ENCODE measurements at regions not wholly inside any gene's neighbourhood (a gene's known extent, or its start where the extent isn't known, plus 50 kb on each side); places are given as distances from the start of the nearest gene placed in this dataset.

DNA sequence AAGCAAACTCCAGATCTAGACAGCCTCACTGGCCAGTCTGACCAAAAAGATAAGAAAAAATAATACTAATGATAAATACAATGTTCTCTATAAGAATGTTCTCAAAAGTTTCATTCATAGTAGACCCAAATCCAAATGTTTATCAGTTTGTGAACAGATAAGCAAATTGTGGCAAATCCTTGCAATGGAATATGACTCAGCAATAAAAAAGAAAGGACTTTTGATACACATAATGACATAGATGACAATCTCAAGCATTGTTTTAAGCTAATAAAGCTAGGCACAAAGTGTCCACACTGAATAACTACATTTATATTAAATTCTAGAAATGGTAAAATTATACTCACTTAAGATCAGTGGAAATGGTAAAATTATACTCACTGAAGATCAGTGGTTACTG is 195.4 kb upstream of the TYRP1 start:
- H3K27ac Mint-ChIP-seq = no peak overlapping the region
- no peaks in the 10 kb centered on the region for H3K9me3 Mint-ChIP-seq (ENCODE audit: insufficient read depth)
- Histone ChIP-seq H3K4me1 (ENCODE audit: control insufficient read depth in 2 of 2, insufficient read depth in 2 of 2, low read length in 2 of 2) (no peaks in the 10 kb centered on the region), H3K4me3 (ENCODE audit: control extremely low read depth in 1 of 5, extremely low read depth in 1 of 5, insufficient read depth in 1 of 5, low read depth in 2 of 5, low read length in 4 of 5) (no peak overlapping the region), H3K79me2 (ENCODE audit: control insufficient read depth, insufficient read depth, low read length) (no peaks in the 10 kb centered on the region), H3K27ac (ENCODE audit: low read length in 2 of 2) (no peak overlapping the region), H3K9me3 (ENCODE audit: control extremely low read depth in 1 of 3, control insufficient read depth in 2 of 3, insufficient read depth in 1 of 3, low read length in 2 of 3) (no peaks in the 10 kb centered on the region), H3K4me2 (replicated peaks; ENCODE audit: low read depth, low read length, poor library complexity, severe bottlenecking) (no peak overlapping the region), H3K9ac (ENCODE audit: low read length) (no peak overlapping the region), H4K20me1 (ENCODE audit: control insufficient read depth, insufficient read depth, low read length, poor library complexity, severe bottlenecking) (no peaks in the 10 kb centered on the region), H3K36me3 (replicated peaks in 1 of 2; ENCODE audit: control extremely low read depth in 1 of 2, control insufficient read depth in 1 of 2, extremely low read depth in 1 of 2, insufficient read depth in 2 of 2, low read length in 1 of 2) (no peaks in the 10 kb centered on the region), H3K27me3 (replicated peaks in 1 of 4; ENCODE audit: control extremely low read depth in 1 of 4, control insufficient read depth in 3 of 4, insufficient read depth in 4 of 4, low read length in 3 of 4) (no peaks in the 10 kb centered on the region), H2AFZ (ENCODE audit: insufficient read depth, low read depth, low read length, poor library complexity, severe bottlenecking) (no peak overlapping the region)
- ATAC-seq (ENCODE audit: low read depth) (no peak), DNase-seq (no peak)
- no peaks in the 10 kb centered on the region for H3K4me1 Mint-ChIP-seq
- intact Hi-C loops (cut with micrococcal nuclease) = no loop called here
- TF ChIP-seq EZH2 (IDR thresholded peaks at IDR 0.05; ENCODE audit: borderline replicate concordance, insufficient read depth, low read depth, low read length, poor library complexity, severe bottlenecking) = no peak
- TF ChIP-seq, protein P1, sequence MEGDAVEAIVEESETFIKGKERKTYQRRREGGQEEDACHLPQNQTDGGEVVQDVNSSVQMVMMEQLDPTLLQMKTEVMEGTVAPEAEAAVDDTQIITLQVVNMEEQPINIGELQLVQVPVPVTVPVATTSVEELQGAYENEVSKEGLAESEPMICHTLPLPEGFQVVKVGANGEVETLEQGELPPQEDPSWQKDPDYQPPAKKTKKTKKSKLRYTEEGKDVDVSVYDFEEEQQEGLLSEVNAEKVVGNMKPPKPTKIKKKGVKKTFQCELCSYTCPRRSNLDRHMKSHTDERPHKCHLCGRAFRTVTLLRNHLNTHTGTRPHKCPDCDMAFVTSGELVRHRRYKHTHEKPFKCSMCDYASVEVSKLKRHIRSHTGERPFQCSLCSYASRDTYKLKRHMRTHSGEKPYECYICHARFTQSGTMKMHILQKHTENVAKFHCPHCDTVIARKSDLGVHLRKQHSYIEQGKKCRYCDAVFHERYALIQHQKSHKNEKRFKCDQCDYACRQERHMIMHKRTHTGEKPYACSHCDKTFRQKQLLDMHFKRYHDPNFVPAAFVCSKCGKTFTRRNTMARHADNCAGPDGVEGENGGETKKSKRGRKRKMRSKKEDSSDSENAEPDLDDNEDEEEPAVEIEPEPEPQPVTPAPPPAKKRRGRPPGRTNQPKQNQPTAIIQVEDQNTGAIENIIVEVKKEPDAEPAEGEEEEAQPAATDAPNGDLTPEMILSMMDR (IDR thresholded peaks at IDR 0.05) = no peak
- H3K27me3 Mint-ChIP-seq = no peaks in the 10 kb centered on the region
- POLR2A ChIA-PET = no interaction called here
- no peak overlapping the region for H3K4me3 Mint-ChIP-seq
- CTCF ChIA-PET = no interaction called here

DNA sequence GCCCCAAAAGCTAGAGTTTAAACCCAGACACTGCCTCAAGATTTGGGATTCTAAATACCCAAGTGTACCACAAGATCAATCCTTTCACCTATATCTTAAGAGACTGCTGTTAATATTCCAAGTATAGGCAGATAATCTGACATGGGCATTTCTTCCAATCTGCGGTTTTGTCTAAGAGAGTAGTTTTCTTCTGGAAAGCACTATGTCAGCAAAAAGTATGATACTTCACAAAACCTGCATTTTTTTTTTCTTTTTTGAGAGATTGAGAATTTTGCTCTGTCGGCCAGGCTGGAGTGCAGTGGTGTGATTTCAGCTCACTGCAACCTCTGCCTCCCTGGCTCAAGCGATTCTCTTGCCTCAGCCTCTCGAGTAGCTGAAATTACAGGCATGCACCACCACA is 190.7 kb upstream of the TYRP1 start:
- Histone ChIP-seq H3K4me3 (ENCODE audit: control extremely low read depth in 1 of 5, extremely low read depth in 1 of 5, insufficient read depth in 1 of 5, low read depth in 2 of 5, low read length in 4 of 5) (no peak overlapping the region), H4K20me1 (ENCODE audit: control insufficient read depth, insufficient read depth, low read length, poor library complexity, severe bottlenecking) (no peaks in the 10 kb centered on the region), H3K36me3 (replicated peaks in 1 of 2; ENCODE audit: control extremely low read depth in 1 of 2, control insufficient read depth in 1 of 2, extremely low read depth in 1 of 2, insufficient read depth in 2 of 2, low read length in 1 of 2) (no peaks in the 10 kb centered on the region), H3K4me1 (ENCODE audit: control insufficient read depth in 2 of 2, insufficient read depth in 2 of 2, low read length in 2 of 2) (no peaks in the 10 kb centered on the region), H2AFZ (ENCODE audit: insufficient read depth, low read depth, low read length, poor library complexity, severe bottlenecking) (no peak overlapping the region), H3K79me2 (ENCODE audit: control insufficient read depth, insufficient read depth, low read length) (no peaks in the 10 kb centered on the region), H3K4me2 (replicated peaks; ENCODE audit: low read depth, low read length, poor library complexity, severe bottlenecking) (no peak overlapping the region), H3K27ac (ENCODE audit: low read length in 2 of 2) (no peak overlapping the region), H3K9me3 (ENCODE audit: control extremely low read depth in 1 of 3, control insufficient read depth in 2 of 3, insufficient read depth in 1 of 3, low read length in 2 of 3) (no peaks in the 10 kb centered on the region), H3K9ac (ENCODE audit: low read length) (no peak overlapping the region), H3K27me3 (replicated peaks in 1 of 4; ENCODE audit: control extremely low read depth in 1 of 4, control insufficient read depth in 3 of 4, insufficient read depth in 4 of 4, low read length in 3 of 4) (no peaks in the 10 kb centered on the region)
- DNase-seq (no peak), ATAC-seq (ENCODE audit: low read depth) (no peak)
- H3K4me1 Mint-ChIP-seq = no peaks in the 10 kb centered on the region
- TF ChIP-seq EZH2 (IDR thresholded peaks at IDR 0.05; ENCODE audit: borderline replicate concordance, insufficient read depth, low read depth, low read length, poor library complexity, severe bottlenecking) = no peak
- TF ChIP-seq, protein P1 (IDR thresholded peaks at IDR 0.05) = no peak
- ChIA-PET POLR2A (no interaction called here), CTCF (no interaction called here)
- no peak overlapping the region for H3K4me3 Mint-ChIP-seq
- 90% methylated on average over 2 of the region's 4 CpGs for WGBS (ENCODE audit: insufficient coverage)
- intact Hi-C loops (cut with micrococcal nuclease) = no loop called here
- H3K27me3 Mint-ChIP-seq = no peaks in the 10 kb centered on the region
- peaks cover 5% of the 10 kb centered on the region for H3K9me3 Mint-ChIP-seq (ENCODE audit: insufficient read depth)
- H3K27ac Mint-ChIP-seq = no peak overlapping the region

All from B cell (primary cell).